ENCODE measurements at regions not wholly inside any gene's neighbourhood (a gene's known extent, or its start where the extent isn't known, plus 50 kb on each side); places are given as distances from the start of the nearest gene placed in this dataset.
A peak's percentile ranks its signal among the peaks of the same experiment; 100 is the strongest.

GRCh38 chr3:99467420-99467819 lies 171.0 kb upstream of the COL8A1 start:
- no peak overlapping the region for H3K4me3 ChIP-seq
- peaks cover 0 to 12% (median 0%) of the 10 kb centered on the region in 10 experiments; a peak in 4 of 20 replicates for H3K4me1 ChIP-seq
- no peaks in the 10 kb centered on the region for H4K20me1 ChIP-seq
- no peak overlapping the region for H3K9ac ChIP-seq
- no peak overlapping the region for H3K4me2 ChIP-seq
- no peak overlapping the region for H3K27ac ChIP-seq
- no peak for TF ChIP-seq Cebpa-rat (IDR thresholded peaks at IDR 0.05)
- no peaks in the 10 kb centered on the region for H3K36me3 ChIP-seq
- no peaks in the 10 kb centered on the region for H3K27me3 ChIP-seq
- no peaks in the 10 kb centered on the region for H3K9me3 ChIP-seq (replicated peaks in 1 of 11)

GRCh38 chr3:99466331-99466730 lies 172.1 kb upstream of the COL8A1 start:
- Histone ChIP-seq H3K36me3 (no peaks in the 10 kb centered on the region), H3K4me3 (no peak overlapping the region), H3K9ac (no peak overlapping the region), H4K20me1 (no peaks in the 10 kb centered on the region), H3K9me3 (replicated peaks in 1 of 11) (no peaks in the 10 kb centered on the region), H3K4me1 (0 out of 20 replicates have a peak, but pooled peaks cover 0 to under 1% (median 0%) of the 10 kb centered on the region in 10 experiments), H3K27ac (no peak overlapping the region), H3K27me3 (no peaks in the 10 kb centered on the region), H3K4me2 (no peak overlapping the region)
- no peak for TF ChIP-seq Cebpa-rat (IDR thresholded peaks at IDR 0.05)

- Histone ChIP-seq H3K27ac (no peak overlapping the region), H4K20me1 (no peaks in the 10 kb centered on the region), H3K4me1 (peaks cover 0 to 14% (median 7%) of the 10 kb centered on the region in 10 experiments; a peak in 7 of 20 replicates), H3K4me3 (no peak overlapping the region), H3K9me3 (replicated peaks in 1 of 11) (0 out of 22 replicates have a peak, but pooled peaks cover 0 to 4% (median 0%) of the 10 kb centered on the region in 11 experiments), H3K4me2 (peak overlapping the region in 8 of 11 experiments; percentile 0 to 26 (median 14); a peak in 8 of 22 replicates), H3K27me3 (no peaks in the 10 kb centered on the region), H3K36me3 (no peaks in the 10 kb centered on the region), H3K9ac (no peak overlapping the region)
- no peak for TF ChIP-seq Cebpa-rat (IDR thresholded peaks at IDR 0.05)
These were observed 180.4 kb upstream of the COL8A1 start for GRCh38 chr3:99458013-99458412.

GRCh38 chr3:99442599-99442998 lies 195.8 kb upstream of the COL8A1 start:
- Histone ChIP-seq H4K20me1 (no peaks in the 10 kb centered on the region), H3K4me1 (no peaks in the 10 kb centered on the region), H3K27ac (no peak overlapping the region), H3K27me3 (no peaks in the 10 kb centered on the region), H3K9me3 (replicated peaks in 1 of 11) (peaks cover 0 to 27% (median 11%) of the 10 kb centered on the region in 11 experiments; a peak in 15 of 22 replicates), H3K4me2 (no peak overlapping the region), H3K9ac (no peak overlapping the region), H3K4me3 (no peak overlapping the region), H3K36me3 (no peaks in the 10 kb centered on the region)
- TF ChIP-seq Cebpa-rat (IDR thresholded peaks at IDR 0.05): no peak

GRCh38 chr3:99439892-99440291 lies 198.5 kb upstream of the COL8A1 start:
- no peak for TF ChIP-seq Cebpa-rat (IDR thresholded peaks at IDR 0.05)
- H4K20me1 ChIP-seq: no peaks in the 10 kb centered on the region
- no peak overlapping the region for H3K27ac ChIP-seq
- H3K4me2 ChIP-seq: no peak overlapping the region
- H3K9me3 ChIP-seq (replicated peaks in 1 of 11): peaks cover 0 to 28% (median 0%) of the 10 kb centered on the region in 11 experiments; a peak in 7 of 22 replicates
- no peak overlapping the region for H3K4me3 ChIP-seq
- no peaks in the 10 kb centered on the region for H3K36me3 ChIP-seq
- no peaks in the 10 kb centered on the region for H3K4me1 ChIP-seq
- H3K9ac ChIP-seq: no peak overlapping the region
- no peaks in the 10 kb centered on the region for H3K27me3 ChIP-seq

DNA sequence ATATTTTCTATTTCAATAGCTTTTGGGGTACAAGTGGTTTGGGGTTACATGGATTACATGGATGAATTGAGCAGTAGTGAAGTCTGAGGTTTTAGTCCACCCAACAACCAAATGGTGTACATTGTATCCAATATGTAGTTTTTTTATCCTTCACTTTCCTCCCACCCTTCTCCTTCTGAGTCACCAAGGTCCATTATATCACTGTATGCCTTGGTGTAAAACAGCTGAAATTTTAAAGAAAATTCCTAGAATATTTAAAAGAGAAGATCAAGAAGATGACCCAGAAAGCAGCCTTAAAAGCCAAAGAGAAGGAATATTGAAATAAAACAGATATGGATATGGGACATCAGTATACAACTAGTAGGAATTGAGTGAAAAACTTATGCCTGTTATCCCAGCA lies 204.2 kb upstream of the COL8A1 start:
- H3K36me3 ChIP-seq: no peaks in the 10 kb centered on the region
- H3K27me3 ChIP-seq: no peaks in the 10 kb centered on the region
- no peak overlapping the region for H3K4me2 ChIP-seq
- no peak overlapping the region for H3K27ac ChIP-seq
- no peaks in the 10 kb centered on the region for H4K20me1 ChIP-seq
- H3K4me3 ChIP-seq: no peak overlapping the region
- peaks cover 0 to 6% (median 0%) of the 10 kb centered on the region in 10 experiments; a peak in 1 of 20 replicates for H3K4me1 ChIP-seq
- no peak overlapping the region for H3K9ac ChIP-seq
- peaks cover 0 to 17% (median 0%) of the 10 kb centered on the region in 11 experiments; a peak in 3 of 22 replicates for H3K9me3 ChIP-seq (replicated peaks in 1 of 11)
- TF ChIP-seq Cebpa-rat (IDR thresholded peaks at IDR 0.05): no peak

DNA sequence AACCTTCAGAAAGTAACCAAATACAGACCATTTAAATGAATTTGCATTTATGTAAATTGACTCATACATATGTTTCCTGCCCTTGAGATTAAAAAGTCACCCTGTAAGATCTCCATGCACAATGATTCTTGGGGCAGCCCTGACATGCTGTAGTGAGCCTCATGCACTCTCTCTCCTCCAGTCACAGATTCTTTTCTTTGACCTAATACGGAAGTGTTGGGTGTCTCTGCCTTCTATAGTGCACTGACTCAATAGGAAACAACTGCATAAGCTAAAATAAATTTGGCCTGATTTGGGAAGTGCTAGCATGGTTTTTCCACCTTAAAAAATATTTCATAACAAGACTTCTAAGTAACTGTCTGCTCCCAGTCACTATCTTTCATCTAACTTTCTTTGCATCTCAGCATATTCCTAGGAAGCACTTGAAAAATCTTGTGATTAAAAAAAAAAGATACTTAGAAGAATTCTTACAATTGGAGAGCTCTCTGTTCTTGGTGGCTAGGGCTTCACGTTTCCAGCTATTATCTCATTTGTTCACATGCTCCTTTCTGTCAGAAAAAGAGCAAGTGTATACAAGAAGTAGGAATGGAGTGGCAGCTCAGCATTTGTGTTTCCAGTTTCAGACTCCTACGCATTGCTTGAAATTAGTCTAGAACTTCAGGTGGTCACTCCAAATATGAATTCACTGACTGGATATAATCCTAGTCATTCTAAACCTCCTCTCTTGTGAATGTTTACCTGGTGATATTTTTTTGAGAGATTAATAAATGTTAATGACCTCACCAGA lies 207.9 kb upstream of the COL8A1 start:
- Histone ChIP-seq H3K27ac (peak overlapping the region in 1 of 11 experiments; percentile 49; a peak in 2 of 22 replicates), H3K9ac (no peak overlapping the region), H3K36me3 (no peaks in the 10 kb centered on the region), H3K4me1 (peaks cover 0 to 6% (median 0%) of the 10 kb centered on the region in 10 experiments; a peak in 1 of 20 replicates), H3K27me3 (no peaks in the 10 kb centered on the region), H3K9me3 (replicated peaks in 1 of 11) (peaks cover 0 to 5% (median 0%) of the 10 kb centered on the region in 11 experiments; a peak in 1 of 22 replicates), H3K4me2 (peak overlapping the region in 1 of 11 experiments; percentile 29; a peak in 3 of 22 replicates), H4K20me1 (no peaks in the 10 kb centered on the region), H3K4me3 (no peak overlapping the region)
- no peak for TF ChIP-seq Cebpa-rat (IDR thresholded peaks at IDR 0.05)

GRCh38 chr3:99429502-99429901 lies 208.9 kb upstream of the COL8A1 start:
- no peak overlapping the region for H3K9ac ChIP-seq
- no peaks in the 10 kb centered on the region for H3K27me3 ChIP-seq
- no peak overlapping the region for H3K27ac ChIP-seq
- peaks cover 0 to 6% (median 0%) of the 10 kb centered on the region in 10 experiments; a peak in 1 of 20 replicates for H3K4me1 ChIP-seq
- no peaks in the 10 kb centered on the region for H4K20me1 ChIP-seq
- no peaks in the 10 kb centered on the region for H3K9me3 ChIP-seq (replicated peaks in 1 of 11)
- H3K4me3 ChIP-seq: no peak overlapping the region
- no peak for TF ChIP-seq Cebpa-rat (IDR thresholded peaks at IDR 0.05)
- no peaks in the 10 kb centered on the region for H3K36me3 ChIP-seq
- no peak overlapping the region for H3K4me2 ChIP-seq

- Histone ChIP-seq H3K27me3 (no peaks in the 10 kb centered on the region), H3K4me2 (no peak overlapping the region), H4K20me1 (no peaks in the 10 kb centered on the region), H3K4me3 (no peak overlapping the region), H3K36me3 (no peaks in the 10 kb centered on the region), H3K9me3 (replicated peaks in 1 of 11) (no peaks in the 10 kb centered on the region), H3K27ac (no peak overlapping the region), H3K4me1 (peaks cover 0 to 5% (median 0%) of the 10 kb centered on the region in 10 experiments; a peak in 1 of 20 replicates), H3K9ac (no peak overlapping the region)
- no peak for TF ChIP-seq Cebpa-rat (IDR thresholded peaks at IDR 0.05)
These were observed 212.5 kb upstream of the COL8A1 start for GRCh38 chr3:99425930-99426329.
